ENCODE measurements at regions not wholly inside any gene's neighbourhood (a gene's known extent, or its start where the extent isn't known, plus 50 kb on each side); places are given as distances from the start of the nearest gene placed in this dataset.
"Not testable (repeated sequence)": the region's sequence is repeated elsewhere in the genome, so short reads cannot be mapped to it uniquely, and the experiment has no call there.

DNA sequence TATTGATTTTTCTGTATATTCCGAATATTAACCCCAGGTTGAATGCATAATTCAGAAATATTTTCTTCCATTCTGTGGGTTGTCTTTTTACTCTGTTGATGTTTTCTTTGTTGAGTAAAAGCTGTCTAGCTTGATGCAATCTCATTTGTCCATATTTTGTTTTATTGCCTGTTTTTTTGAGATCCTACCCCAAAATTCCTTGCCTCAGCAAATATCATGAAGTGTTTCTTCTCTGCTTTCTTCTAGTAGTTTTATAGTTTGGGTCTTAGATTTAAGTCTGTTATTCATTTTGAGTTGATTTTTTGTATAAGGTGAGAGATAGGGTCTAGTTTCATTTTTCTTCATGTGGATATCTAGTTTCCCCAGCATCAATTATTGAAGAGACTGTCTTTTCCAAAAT is 467.9 kb upstream of the GCFC2 start:
- no peak for DNase-seq (ENCODE audit: low read depth in 2 of 3, low spot score in 2 of 3)

DNA sequence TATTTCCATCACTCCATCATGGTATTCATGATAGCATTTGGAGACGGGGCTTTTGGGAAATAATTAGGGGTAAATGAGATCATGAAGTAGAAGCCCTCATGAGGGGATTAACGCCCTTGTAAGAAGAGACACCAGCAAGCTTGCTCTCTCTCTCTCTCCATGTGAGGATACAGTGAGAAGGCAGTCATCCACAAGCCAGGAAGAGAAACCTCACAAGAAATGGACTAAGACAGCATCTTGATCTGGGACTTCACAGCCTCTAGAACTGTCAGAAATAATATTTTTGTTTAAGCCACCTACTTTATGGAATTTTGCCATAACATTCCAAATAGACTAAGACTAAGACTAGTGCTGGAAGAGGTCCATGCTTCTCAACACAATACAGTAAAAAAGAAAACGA is 464.6 kb upstream of the GCFC2 start:
- DNase-seq (ENCODE audit: low read depth in 2 of 3, low spot score in 2 of 3): no peak

DNA sequence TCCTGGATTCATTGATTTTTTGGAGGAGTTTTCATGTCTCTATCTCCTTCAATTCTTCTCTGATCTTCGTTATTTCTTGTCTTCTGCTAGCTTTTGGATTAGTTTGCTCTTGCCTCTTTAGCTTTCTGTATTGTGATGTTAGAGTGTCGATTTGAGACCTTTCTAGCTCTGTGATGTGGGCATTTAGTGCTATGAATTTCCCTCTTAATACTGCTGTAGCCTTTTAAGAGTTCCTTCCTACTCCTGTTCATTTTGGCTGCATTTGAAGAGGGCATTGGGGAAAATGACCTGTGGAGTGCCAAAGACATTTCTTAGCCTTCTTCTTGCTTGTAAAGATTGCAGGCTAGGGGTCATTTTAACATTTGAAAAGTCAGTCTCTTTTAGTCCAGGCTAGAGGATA is 463.8 kb upstream of the GCFC2 start:
- DNase-seq (ENCODE audit: low read depth in 2 of 3, low spot score in 2 of 3): no peak

DNA sequence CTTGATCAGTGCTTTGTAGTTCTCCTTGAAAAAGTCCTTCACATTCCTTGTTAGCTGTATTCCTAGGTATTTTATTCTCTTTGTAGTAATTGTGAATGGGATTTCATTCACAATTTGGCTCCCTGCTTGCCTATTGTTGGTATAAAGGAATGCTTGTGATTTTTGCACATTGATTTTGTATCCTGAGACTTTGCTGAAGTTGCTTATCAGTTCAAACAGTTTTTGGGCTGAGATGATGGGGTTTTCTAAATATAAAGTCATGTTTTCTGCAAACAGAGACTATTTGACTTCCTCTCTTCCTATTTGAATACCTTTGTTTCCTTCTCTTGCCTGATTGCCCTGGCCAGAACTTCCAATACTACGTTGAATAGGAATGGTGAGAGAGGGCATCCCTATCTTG is 462.5 kb upstream of the GCFC2 start:
- DNase-seq (ENCODE audit: low read depth in 2 of 3, low spot score in 2 of 3): not testable (repeated sequence)

DNA sequence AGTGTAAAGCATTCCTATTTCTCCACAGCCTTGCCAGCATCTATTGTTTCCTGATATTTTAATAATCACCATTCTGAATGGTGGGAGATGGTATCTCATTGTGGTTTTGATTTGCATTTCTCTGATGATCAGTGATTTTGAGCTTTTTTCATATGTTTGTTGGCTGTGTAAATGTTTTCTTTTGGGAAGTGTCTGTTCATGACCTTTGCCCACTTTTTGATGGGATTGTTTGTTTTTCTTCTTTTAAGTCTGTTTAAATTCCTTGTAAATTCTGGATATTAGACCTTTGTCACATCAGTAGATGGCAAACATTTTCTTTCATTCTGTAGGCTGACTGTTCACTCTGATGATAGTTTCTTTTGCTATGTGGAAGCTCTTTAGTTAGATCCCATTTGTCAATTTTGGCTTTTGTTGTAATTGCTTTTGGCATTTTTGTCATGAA is 461.5 kb upstream of the GCFC2 start:
- not testable (repeated sequence) for DNase-seq (ENCODE audit: low read depth in 2 of 3, low spot score in 2 of 3)

DNA sequence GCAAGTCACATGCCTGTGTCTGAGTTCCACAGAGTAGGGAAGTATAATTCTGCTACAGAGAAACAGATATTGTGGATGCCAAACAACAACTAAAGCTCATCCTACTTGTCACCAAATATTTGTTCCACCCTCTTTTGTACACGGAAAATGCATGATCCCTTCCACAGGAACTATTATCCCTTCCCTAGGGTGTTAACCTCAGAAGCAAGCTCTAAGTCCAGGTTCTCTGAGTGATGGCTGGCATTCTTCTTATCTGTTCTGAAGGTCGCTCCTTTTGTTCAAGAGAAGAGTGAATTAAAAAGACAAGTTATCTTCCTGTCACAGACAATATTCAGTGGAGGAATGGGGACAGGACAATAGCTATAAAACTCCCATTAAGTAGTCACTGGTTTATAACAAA is 460.1 kb upstream of the GCFC2 start:
- no peak for DNase-seq (ENCODE audit: low read depth in 2 of 3, low spot score in 2 of 3)

DNA sequence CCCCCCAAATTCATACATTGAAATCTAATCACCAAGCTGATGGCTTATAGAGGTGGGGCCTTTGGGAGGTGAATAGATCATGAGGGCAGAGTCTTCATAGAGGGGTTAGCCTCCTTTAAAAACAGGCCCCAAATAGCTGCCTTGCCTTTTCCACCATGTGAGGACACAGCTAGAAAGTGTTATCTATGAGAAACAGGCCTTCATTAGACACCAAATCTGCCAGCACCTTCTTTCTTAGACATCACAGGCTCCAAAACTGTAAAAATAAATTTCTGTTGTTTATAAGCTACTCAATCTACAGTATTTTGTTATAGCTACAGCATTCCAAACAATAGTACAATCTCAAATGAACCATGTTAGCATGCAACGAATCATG is 459.3 kb upstream of the GCFC2 start:
- no peak for DNase-seq (ENCODE audit: low read depth in 2 of 3, low spot score in 2 of 3)

DNA sequence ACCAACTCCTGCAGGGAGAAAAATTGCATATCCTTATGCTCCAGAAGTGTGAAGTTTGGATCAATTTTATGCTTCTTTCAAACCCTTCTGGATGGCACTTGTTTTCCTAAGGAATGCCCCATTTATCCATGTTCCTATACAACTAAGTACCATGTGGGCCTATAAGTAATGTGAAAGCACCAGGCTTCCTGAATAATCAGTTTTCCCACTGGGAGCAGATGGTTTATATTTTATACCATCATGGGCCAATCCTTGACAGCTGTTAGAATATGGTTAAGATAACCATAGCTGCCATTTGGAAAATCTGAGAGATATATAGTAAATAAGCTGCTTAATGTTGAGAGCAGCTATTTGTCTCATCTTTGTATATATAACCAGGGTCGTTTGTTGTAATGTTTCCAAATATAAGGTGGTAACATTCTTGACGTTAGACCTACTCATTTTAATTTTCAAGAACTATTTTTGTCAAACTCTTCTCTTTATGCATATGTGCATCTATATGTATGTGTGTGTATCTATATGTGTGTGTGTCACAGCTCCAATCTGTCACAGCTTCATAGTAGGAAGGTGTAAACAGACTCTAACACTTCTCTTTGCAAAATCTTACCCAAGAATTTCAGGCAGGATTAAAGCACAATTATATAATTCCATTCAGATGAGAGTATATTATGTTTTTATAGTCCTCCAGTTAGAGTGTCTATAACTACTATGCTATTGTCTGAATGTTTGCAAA is 458.7 kb upstream of the GCFC2 start:
- DNase-seq (ENCODE audit: low read depth in 2 of 3, low spot score in 2 of 3): no peak

DNA sequence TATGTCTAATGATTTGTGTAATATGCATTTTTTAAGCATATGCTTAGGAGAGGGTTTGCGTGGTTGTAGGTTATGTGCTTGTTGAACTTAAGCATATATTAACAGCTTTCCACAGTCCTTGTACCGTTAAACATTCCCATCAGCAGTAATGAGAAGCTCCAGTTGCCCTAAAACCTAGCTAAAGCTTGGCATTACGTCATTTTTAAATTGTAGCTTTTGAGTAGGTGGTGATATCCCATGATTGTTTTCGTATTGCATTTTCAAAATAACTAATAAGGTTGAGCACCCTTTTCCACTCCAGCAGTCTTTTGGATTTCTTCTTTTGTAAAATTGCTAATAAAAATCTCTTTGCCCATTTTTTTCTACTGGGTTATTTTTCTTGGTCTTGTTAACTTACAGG is 453.1 kb upstream of the GCFC2 start:
- DNase-seq (ENCODE audit: low read depth in 2 of 3, low spot score in 2 of 3): no peak

DNA sequence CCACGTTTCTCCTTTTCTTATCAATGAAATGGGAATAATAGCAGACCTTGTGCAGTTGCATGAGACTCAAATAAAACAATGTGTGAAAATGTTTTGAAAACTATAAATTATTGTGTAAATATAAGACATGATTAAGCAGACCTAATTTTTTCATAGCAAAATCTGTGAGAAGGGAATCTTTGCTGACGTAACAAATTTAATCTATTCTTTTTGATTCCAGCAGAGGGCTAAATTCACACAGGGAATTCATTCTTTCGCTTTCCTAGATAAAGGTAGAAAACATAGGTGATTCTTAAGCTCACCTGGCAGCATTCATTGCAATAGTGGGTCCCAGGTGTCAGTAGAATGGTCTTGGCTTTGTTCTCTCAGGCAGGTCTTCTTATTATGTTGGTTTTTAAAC is 450.0 kb upstream of the GCFC2 start:
- no peak for DNase-seq (ENCODE audit: low read depth in 2 of 3, low spot score in 2 of 3)

DNA sequence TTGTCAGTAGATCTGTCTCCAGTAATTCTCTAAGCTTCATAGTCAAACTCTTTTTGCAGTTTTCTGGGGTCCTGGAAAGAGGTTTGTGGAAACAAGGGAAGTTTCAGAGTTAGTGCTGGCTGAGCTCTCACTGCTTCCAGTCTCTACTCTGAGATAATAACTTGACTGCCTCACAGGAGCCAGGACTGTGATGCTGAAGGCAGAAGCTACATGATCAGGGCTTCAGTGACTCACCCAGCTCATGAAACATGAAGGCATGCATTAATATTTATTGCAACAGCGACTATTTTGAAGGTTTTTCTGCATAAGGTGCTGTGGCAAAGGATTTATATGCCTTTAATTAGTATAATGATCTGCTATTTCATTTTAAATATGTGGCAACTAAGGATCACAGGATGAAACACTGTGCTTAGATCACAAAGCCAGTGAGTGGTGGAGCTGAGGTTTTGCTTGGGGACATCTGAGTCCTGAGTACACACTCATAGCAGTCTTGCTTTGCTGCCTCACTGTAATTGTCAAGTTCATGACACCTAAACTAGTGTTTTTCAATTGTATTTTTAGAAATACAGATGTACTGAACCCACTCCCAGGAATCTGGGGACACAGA is 448.4 kb upstream of the GCFC2 start:
- no peak for DNase-seq (ENCODE audit: low read depth in 2 of 3, low spot score in 2 of 3)

DNA sequence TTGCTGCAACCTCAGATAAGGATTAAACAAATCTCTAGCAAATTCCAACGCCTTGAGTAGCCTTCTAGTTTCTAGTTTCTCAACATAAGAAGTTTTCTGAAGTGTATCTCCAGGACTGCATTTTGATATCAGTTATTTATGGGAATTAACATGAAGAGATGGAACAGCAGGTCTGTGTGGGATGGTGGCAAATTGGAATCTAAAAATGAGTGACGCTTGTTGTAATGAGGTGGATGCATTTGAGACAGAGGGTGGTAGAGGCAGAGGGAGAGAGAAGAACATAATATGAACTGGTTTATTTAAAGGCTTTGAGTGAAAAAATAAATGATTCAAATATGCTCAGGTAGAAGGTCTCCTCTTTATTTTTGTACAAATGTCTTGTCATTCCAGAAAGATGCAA is 446.8 kb upstream of the GCFC2 start:
- DNase-seq (ENCODE audit: low read depth in 2 of 3, low spot score in 2 of 3): no peak

DNA sequence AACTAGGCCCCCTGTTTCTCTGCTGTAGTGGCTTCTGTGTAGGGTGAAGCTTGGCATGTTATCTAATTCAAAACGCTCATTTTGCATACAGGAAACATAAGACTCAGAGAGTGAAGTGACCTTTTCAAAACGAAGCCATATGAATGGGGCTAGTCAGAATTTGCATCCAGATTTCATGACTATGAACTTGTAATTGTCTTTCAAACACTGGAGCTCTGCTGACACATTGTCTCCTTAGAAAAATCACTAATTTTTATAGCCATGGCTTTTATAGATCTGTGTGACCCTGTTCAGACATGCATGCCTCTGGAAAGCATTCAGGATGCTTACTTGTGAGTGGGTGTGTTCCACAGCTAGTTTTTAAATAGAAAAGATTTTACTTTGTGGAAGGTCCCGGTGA is 444.3 kb upstream of the GCFC2 start:
- no peak for DNase-seq (ENCODE audit: low read depth in 2 of 3, low spot score in 2 of 3)

DNA sequence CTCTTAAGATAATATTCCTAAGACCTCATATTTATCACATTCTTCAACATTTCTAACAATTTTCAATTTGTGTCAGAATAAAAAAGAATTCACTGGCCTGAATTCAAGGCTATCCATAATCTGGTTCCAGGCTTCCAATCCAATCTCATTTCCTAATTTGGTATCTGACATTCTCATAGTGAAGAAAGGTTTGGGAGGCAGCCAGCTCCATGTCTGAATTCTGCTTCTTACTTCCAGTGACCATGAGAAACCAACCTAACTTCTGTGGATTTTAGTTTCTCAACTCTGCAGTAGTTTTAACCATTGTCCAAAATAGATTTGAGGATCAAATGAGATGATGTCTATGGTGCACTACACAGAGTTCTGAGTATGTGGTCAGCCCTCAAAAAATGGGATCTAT is 439.1 kb upstream of the GCFC2 start:
- DNase-seq (ENCODE audit: low read depth in 2 of 3, low spot score in 2 of 3): no peak

DNA sequence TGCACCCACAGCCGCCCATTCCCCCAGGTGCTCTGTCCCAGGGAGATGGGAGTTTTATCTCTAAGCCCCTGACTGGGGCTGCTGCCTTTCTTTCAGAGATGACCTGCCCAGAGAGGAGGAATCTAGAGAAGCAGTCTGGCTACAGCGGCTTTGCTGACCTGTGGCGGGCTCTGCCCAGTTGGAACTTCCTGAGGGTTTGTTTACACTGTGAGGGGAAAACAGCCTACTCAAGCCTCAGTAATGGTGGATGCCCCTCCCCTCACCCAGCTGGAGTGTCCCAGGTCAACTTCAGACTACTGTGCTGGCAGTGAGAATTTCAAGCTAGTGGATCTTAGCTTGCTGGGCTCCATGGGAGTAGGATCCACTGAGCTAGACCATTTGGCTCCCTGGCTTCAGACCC is 428.6 kb upstream of the GCFC2 start:
- not testable (repeated sequence) for DNase-seq (ENCODE audit: low read depth in 2 of 3, low spot score in 2 of 3)

DNA sequence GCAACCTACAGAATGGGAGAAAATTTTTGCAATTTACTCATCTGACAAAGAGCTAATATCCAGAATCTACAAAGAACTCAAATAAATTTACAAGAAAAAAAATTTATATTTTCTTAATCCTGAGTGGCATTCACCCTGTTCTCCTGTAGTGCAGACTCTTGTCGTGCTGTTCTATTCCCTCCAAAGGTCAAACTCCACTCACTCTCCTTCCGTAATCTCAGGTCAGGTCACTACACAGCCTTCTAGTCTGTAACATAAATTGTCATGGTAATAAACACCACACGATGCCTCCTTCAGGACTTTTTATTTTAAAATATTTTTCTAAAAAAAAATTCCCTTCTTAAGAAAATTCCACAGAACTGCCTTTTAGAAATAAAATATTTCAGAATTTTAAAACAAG is 417.9 kb upstream of the GCFC2 start:
- no peak for DNase-seq (ENCODE audit: low read depth in 2 of 3, low spot score in 2 of 3)

DNA sequence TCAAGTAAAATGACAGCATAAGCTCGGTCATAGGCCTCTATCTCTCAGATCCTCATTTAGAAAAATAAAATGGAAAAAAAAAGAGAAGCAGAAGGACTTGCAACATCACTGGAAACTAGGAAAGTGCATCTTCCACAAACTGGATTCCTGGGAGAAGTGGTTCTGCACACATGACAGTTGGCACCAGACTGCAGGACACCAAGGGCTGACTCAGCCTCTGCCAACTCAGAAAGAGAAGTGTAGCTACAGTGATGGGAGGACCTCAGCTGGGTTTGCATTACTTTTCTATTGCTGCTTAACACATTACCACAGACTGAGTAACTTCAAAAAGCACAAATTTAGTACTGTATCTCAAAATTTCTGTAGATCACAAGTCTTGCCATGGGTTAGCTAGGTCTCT is 409.5 kb upstream of the GCFC2 start:
- DNase-seq (ENCODE audit: low read depth in 2 of 3, low spot score in 2 of 3): no peak

DNA sequence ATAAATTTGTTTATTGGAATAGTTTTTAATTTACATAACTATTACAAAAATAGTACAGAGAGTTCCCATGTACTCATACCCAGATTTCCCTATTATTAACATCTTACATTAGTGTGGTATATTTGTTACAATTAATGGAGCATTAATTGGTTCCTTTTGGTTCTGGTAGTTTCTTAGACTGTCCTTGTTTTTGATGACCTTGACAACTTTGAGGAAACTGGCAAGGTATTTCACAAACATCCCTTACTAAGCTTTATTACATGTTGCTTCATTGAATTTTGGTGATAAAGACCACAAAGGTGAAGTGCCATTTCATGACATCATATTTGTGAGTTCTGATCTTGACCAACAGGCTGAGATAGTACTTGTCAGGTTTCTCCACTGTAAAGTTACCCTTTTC is 379.0 kb upstream of the GCFC2 start:
- DNase-seq (ENCODE audit: low read depth in 2 of 3, low spot score in 2 of 3): no peak

DNA sequence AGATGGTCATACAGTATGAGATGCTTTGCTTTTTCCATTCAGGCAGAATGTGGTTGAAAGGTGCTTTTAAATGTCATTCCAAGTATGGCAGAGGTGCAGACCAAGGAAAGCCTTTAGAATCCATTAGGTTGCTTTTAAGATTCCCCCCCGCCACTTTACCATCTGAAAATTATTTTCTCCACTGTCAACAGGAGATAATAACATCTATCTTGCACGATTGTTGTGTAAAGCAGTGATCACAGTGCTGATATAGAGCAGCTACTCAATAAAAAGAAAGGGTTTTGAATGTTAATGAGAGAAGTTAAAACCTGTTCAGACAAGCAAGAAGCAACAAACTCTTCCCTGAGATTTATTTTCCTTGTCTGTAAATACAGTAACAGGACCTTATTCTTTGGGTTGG is 372.5 kb upstream of the GCFC2 start:
- no peak for DNase-seq (ENCODE audit: low read depth in 2 of 3, low spot score in 2 of 3)

DNA sequence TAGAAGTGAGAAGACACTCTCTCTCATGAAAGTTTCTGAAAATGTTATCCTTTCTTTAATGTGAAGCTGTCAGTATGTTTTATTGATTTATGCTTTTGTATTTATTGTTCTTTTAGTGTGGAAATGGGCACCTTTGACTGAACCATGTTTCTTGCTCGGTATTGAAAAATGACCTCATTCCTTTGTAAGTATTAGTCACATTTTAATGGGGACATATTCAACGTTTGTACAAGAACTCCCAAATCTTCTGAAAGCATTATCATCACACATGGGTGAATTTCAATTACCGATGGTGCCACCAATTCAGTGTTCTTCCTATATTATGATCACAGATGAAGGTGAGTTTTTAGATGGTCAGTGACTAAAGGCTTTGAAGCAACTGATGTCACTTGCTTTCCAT is 371.8 kb upstream of the GCFC2 start:
- no peak for DNase-seq (ENCODE audit: low read depth in 2 of 3, low spot score in 2 of 3)

DNA sequence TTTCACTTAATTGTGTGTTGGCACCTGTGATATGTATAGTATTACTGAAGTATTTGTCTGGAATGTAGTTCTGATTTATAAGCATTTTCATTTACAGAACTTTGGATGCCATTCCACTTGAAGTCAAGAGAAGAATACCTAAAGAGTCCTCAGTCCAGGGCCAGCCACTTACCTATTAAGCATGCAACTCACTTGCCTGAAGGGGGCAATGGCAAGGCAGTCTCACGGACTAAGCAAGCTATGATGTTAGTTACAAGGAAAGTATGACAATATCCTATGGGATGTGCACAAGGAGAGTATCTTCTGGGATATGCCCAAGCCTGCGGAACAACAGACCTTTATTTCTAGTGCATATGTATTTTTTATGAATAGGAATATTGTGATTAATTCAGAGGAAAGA is 369.4 kb upstream of the GCFC2 start:
- no peak for DNase-seq (ENCODE audit: low read depth in 2 of 3, low spot score in 2 of 3)

DNA sequence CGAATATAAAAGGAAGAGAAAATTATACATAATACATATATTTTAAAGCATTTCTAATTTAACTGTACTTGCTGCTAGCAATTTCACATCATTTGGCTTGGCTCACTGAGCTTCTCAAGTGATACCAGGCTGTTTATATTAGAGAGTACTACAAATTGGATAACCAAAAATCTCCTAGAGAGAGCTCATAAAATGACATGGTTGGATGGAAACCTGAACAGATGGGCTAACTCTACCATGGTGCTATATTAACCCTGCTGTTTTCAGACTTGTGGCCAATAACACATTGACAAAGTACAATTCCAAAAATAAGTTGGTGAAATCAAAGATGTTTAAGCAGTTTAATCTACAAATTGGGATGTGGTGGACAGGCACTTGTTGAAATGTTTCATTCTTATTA is 364.4 kb upstream of the GCFC2 start:
- no peak for DNase-seq (ENCODE audit: low read depth in 2 of 3, low spot score in 2 of 3)

Measured in hematopoietic multipotent progenitor cell (in vitro differentiated cells).